ENCODE measurements at regions not wholly inside any gene's neighbourhood (a gene's known extent, or its start where the extent isn't known, plus 50 kb on each side); places are given as distances from the start of the nearest gene placed in this dataset.
"Not testable (repeated sequence)": the region's sequence is repeated elsewhere in the genome, so short reads cannot be mapped to it uniquely, and the experiment has no call there.

DNA sequence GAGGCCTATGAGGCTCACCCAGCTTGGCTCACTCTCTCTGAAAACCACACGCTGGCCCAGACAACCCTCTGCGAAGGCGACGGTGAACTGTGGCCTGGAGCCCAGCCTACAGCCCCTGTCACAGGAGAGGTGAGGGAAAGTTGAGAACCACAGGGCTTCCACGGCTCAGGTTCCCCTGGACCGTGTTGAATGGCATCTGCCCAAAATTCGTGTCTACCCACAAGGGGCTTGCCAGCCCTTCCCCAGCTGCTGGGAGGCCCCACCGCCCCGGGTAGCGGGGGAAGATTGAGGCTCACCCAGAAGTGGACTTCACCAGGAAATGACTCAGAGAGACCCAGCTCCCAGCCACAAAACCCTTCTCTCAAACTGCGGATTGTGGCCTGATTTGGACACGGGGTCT lies 197.1 kb downstream of the CTTN start:
- no peak for DNase-seq

- no peak for DNase-seq
These were observed 197.8 kb downstream of the CTTN start for GRCh38 chr11:70596091-70596490.

- no peak for DNase-seq
These were observed 198.8 kb downstream of the CTTN start for GRCh38 chr11:70597006-70597555.

DNA sequence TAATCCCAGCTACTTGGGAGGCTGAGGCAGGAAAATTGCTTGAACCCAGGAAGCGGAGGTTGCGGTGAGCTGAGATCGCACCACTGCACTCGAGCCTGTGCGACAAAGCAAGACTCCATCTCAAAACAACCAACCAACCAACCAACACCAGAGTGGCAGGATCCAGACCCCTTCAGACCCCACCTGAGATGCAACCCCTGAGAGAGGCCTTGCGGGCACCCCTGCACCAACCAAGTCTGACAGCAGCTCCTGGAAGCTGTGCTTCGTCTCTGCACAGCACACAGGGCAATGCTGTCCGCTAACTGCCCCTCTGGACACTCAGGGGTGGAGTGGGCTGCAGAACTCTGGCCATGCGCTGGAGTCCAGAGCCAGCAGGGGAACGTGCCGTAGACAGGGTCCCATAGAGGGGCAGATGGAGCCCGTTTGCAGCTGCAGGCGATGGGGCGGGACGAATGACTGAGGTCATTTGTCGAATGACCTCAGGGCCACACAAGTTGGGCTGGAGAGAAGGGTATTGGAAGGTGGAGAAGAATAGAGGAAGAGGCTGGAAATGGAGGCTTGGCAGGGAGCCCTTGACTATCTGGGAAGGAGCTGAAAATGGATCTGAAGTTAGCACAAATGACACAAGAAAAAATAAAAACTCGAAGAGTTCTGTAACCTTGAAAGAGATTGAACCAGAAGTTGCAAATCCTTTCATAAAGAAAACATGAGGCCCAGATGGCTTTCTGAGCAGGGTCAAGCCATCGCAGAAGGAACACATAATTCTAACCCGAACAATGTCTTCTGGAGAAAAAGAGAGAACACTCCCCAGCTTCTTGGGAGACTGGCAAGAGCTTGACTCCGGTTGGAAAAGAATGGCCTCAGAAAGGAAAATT lies 199.7 kb downstream of the CTTN start:
- no peak for DNase-seq

- DNase-seq, result not testable (repeated sequence)
These were observed 202.6 kb downstream of the CTTN start for GRCh38 chr11:70600911-70601415.

DNA sequence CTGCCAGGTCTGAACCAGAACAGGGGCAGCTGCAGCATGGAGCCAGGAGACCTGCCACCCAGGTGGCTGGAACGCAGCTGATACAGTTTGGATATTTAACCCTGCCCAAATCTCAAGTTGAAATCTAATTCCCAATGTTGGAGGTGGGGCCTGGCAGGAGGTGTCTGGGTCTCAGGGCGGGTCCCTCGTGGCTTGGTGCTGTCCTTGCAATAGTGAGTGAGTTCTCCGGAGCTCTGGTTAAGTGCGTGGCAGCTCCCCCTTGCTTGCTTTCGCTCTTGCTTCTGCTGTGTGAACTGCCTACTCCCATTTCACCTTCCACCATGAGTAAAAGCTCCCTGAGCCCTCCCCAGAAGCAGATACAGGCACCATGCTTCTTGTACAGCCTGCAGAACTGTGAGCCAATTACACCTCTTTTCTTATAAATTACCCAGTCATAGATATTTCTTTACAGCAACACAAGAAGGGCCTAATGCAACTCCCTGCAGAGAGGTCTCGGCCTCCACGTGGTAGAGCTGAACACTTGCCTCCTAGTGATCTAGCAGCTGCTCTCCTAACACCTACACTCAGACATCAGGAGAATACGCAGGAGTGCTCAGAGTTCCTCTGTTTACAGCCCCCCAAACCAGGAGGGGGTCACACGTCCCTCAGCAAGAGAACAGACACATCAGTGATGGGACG lies 203.7 kb downstream of the CTTN start:
- no peak for DNase-seq

DNA sequence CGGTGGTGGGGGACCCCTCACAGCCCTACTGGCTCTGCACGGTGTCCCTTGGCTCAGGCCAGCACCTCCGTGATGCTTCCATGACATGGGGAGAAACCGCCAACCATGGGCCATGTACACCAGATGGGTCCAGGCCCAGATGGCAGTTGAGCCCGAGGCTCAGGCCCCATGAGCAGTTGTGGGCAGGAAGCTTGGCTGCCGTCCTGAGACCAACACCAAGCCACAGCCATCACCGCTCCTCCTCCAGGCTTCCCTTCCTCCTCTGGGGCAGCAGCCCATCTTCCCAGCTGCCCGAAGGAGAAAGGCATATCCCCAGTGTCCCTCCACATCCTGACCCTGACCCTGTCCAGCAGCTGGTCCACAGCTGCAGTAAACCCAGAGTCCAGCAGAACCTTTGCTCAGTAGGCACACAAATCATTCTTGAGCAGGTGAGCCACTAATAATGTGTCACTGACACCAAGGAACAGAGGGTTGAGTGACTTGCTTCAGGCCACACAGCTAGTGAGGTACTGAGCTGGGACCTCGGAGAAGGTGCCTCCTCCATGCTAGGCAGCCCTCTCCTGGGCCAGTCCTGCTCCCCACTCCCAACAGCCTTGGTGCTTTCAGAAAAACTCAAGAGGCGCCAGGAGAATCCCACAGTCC lies 204.9 kb downstream of the CTTN start:
- DNase-seq, result no peak

- DNase-seq, result no peak
These were observed 205.5 kb downstream of the CTTN start for GRCh38 chr11:70603756-70604211.

GRCh38 chr11:70604221-70604620 lies 205.9 kb downstream of the CTTN start:
- no peak for DNase-seq

GRCh38 chr11:70604630-70605467 lies 206.5 kb downstream of the CTTN start:
- DNase-seq, result no peak

- no peak for DNase-seq
These were observed 207.1 kb downstream of the CTTN start for GRCh38 chr11:70605468-70605815.

DNA sequence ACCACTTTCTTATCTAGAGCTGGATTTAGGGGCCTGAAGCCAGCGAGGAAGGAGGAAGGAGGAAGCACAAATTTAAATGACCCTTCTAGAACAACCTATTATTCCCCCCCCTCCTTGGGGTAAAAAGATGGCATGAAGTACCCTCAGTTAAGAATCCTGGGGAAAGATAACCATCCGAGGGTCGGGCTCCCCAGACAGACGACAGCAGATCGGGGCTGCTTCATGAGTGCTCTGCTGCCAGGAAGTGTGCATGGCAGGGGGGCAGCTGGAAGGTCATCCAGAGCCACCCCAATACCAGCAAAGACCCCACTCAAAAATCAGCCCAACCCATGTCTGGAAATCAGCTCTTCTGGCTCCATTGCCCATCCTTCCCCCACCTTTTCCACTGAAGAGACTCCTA lies 207.5 kb downstream of the CTTN start:
- DNase-seq, result no peak

DNA sequence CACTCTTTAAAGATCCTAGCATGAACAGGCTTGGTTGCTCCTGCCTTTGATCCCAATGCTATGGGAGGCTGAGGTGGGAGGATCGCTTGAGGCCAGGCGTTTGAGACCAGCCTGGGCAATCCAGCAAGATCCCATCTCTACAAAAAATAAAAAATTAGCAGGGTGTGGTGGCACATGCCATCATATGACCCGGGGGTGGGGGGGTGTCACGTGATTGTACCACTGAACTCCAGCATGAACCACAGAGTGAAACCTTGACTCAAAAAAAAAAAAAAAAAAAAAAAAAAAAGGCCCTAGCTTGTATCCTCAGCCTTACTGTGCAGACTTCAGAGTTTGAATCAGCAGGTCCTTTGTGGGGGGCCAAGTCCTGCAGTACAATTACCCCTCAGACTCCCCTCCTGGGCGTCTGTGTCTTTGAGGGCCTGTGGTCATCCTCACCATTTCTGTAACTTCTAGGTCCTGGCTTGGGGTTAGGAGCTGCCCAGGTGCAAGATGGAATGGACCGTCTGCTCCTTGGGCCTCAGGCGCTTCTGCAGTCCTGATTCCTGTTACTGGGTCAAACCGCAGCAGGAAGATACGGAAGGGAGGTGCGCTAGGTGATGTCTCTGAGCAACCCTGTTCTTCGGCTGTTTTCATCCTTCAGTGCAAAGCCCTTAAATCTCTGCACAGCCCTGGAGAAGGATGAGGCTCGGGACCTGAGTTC lies 208.1 kb downstream of the CTTN start:
- peak; percentile 3 for DNase-seq

GRCh38 chr11:70606951-70607330 lies 208.6 kb downstream of the CTTN start:
- no peak for DNase-seq

GRCh38 chr11:70607561-70607960 lies 209.2 kb downstream of the CTTN start:
- no peak for DNase-seq

GRCh38 chr11:70608568-70609470 lies 210.5 kb downstream of the CTTN start:
- DNase-seq, result no peak

DNA sequence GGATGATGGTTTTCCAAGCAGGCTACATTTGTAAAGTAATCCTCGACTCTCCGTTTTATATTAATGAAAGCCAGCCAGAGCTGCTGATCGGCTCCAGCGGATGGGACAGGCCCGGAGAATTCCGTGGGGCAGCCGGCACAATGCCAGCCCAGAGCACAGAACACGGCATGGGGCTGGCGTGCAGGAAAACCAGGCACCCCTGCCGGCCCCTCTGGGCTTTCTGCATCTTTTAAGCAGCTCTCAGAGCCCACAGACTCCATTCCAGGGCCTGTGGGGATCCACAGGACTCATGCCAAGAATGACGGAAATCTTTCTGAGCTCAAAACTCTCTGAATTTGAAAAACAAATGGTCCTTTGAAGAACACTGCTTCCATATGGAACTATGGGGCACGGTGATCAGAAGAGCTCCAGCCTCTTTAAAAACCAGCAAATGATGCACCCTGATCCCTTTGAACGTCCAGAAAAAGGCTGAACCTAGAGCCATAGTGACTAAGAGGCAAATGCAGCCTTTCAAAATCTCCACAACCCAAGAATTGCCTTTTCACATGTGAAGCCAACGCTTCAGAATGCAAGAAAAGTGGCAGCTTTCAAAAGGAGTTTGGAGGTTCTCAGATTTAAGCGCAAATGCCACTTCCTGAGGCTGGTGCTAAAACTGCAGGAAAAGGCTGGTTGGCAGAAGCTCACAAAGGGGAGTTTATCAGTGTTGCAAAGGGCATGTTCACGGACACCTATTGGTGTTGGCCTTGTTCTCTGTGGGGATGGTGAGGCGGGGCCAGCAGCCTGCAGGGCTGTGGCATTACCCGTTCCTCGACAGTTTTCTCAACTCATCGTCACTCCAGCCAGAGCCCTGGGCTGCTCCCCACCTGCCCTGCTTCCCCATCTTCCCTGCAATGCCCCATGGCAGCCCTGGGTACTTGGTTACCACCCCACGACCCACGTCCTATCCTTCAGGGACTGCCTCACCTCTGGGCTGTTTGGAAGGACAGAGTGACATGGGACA lies 212.5 kb downstream of the CTTN start:
- DNase-seq, result no peak

- DNase-seq, result no peak
These were observed 213.5 kb downstream of the CTTN start for GRCh38 chr11:70611821-70612220.

GRCh38 chr11:70612459-70613141 lies 214.3 kb downstream of the CTTN start:
- no peak for DNase-seq

Data from activated CD4-positive, alpha-beta T cell treated with anti-CD3 and anti-CD28 coated beads, Interleukin-2, amount 50 U/mL, for 16 hours (primary cell).